ENCODE measurements at regions not wholly inside any gene's neighbourhood (a gene's known extent, or its start where the extent isn't known, plus 50 kb on each side); places are given as distances from the start of the nearest gene placed in this dataset.

GRCh38 chr6:166774770-166775169 lies 147.7 kb upstream of the RPS6KA2 start:
- Histone ChIP-seq H3K4me1 (peaks cover 0 to 11% (median 5%) of the 10 kb centered on the region in 6 donors), H3K4me3 (no peak overlapping the region), H3K27ac (no peak overlapping the region), H3K9me3 (no peaks in the 10 kb centered on the region), H3K36me3 (no peaks in the 10 kb centered on the region), H3K27me3 (replicated peaks in 1 of 7) (peaks cover 0 to 7% (median 0%) of the 10 kb centered on the region in 7 donors)
- 64 to 74% (median 66%) methylated on average over 12 of the region's 12 CpGs for WGBS, 5 donors
- intact Hi-C loops (cut with DNase I; ENCODE audit: low total_unique reads): loop anchor here (5.0 kb wide), 1 partner anchor 368 kb away; no protein-coding TSS in a partner anchor
- DNase-seq: no peak
- TF ChIP-seq POLR2A (IDR thresholded peaks at IDR 0.05): no peak

- intact Hi-C loops (cut with DNase I; ENCODE audit: low total_unique reads): no loop called here
- TF ChIP-seq POLR2AphosphoS5 (IDR thresholded peaks at IDR 0.05): no peak
- Histone ChIP-seq H3K27me3 (replicated peaks in 1 of 7) (peaks cover 0 to 7% (median 0%) of the 10 kb centered on the region in 7 donors), H3K9me3 (no peaks in the 10 kb centered on the region), H3K4me1 (peaks cover 0 to 11% (median 5%) of the 10 kb centered on the region in 6 donors), H3K36me3 (no peaks in the 10 kb centered on the region), H3K27ac (no peak overlapping the region), H3K4me3 (no peak overlapping the region)
- WGBS, 5 donors: 75 to 81% (median 80%) methylated on average over 8 of the region's 8 CpGs
- DNase-seq: peak; percentile 37
These were observed 147.2 kb upstream of the RPS6KA2 start for GRCh38 chr6:166774292-166774691.

GRCh38 chr6:166772518-166772917 lies 145.5 kb upstream of the RPS6KA2 start:
- 62 to 85% (median 73%) methylated on average over 8 of the region's 8 CpGs for WGBS, 5 donors
- peaks cover 0 to 7% (median 0%) of the 10 kb centered on the region in 7 donors for H3K27me3 ChIP-seq (replicated peaks in 1 of 7)
- H3K27ac ChIP-seq: no peak overlapping the region
- TF ChIP-seq POLR2AphosphoS5 (IDR thresholded peaks at IDR 0.05): no peak
- no peak for TF ChIP-seq CTCF (IDR thresholded peaks at IDR 0.05 in 8 of 11, conservative IDR thresholded peaks at IDR 0.05 in 3 of 11)
- no peak for TF ChIP-seq POLR2A (IDR thresholded peaks at IDR 0.05)
- no peak for DNase-seq
- H3K9me3 ChIP-seq: no peaks in the 10 kb centered on the region
- H3K4me1 ChIP-seq: peaks cover 0 to 22% (median 5%) of the 10 kb centered on the region in 6 donors
- intact Hi-C loops (cut with DNase I; ENCODE audit: low total_unique reads): no loop called here
- H3K4me3 ChIP-seq: no peak overlapping the region
- H3K36me3 ChIP-seq: no peaks in the 10 kb centered on the region

- WGBS, 5 donors: 93 to 98% (median 94%) methylated on average over 13 of the region's 13 CpGs
- no peak for DNase-seq
- Histone ChIP-seq H3K36me3 (no peaks in the 10 kb centered on the region), H3K27ac (no peak overlapping the region), H3K4me1 (peaks cover 0 to 22% (median 5%) of the 10 kb centered on the region in 6 donors), H3K9me3 (no peaks in the 10 kb centered on the region), H3K27me3 (replicated peaks in 1 of 7) (peaks cover 0 to 7% (median 0%) of the 10 kb centered on the region in 7 donors), H3K4me3 (no peak overlapping the region)
- no peak for TF ChIP-seq CTCF (IDR thresholded peaks at IDR 0.05 in 8 of 11, conservative IDR thresholded peaks at IDR 0.05 in 3 of 11)
- intact Hi-C loops (cut with DNase I; ENCODE audit: low total_unique reads): no loop called here
These were observed 144.7 kb upstream of the RPS6KA2 start for GRCh38 chr6:166771701-166772100.

GRCh38 chr6:166770216-166771116 lies 143.4 kb upstream of the RPS6KA2 start:
- Histone ChIP-seq H3K27ac (peak overlapping the region in 2 of 8 donors; percentile 30 to 46), H3K27me3 (replicated peaks in 1 of 7) (peaks cover 0 to 2% (median 0%) of the 10 kb centered on the region in 7 donors), H3K4me3 (no peak overlapping the region), H3K36me3 (no peaks in the 10 kb centered on the region), H3K9me3 (no peaks in the 10 kb centered on the region), H3K4me1 (peaks cover 0 to 18% (median 4%) of the 10 kb centered on the region in 6 donors)
- WGBS, 5 donors: 70 to 80% (median 76%) methylated on average over 19 of the region's 19 CpGs
- no peak for DNase-seq
- no peak for TF ChIP-seq CTCF (IDR thresholded peaks at IDR 0.05 in 8 of 11, conservative IDR thresholded peaks at IDR 0.05 in 3 of 11)
- TF ChIP-seq POLR2A (IDR thresholded peaks at IDR 0.05): no peak
- no peak for TF ChIP-seq POLR2AphosphoS5 (IDR thresholded peaks at IDR 0.05)
- intact Hi-C loops (cut with DNase I; ENCODE audit: low total_unique reads): no loop called here

All from spleen (tissue), 11 donors.